Inferior parietal cortex (tissue), 1 donor: ENCODE measurements at regions not wholly inside any gene's neighbourhood (a gene's known extent, or its start where the extent isn't known, plus 50 kb on each side); places are given as distances from the start of the nearest gene placed in this dataset.
"Not testable (repeated sequence)": the region's sequence is repeated elsewhere in the genome, so short reads cannot be mapped to it uniquely, and the experiment has no call there.

Source experiments
- DNase-seq: peaks from one replicate; pipeline ENCODE4 v3.0.0-alpha.2; 2016; ENCODE audit errors: extremely low spot score

GRCh38 chr5:25453500-25453899 lies 808.7 kb upstream of the CDH10 start:
- DNase-seq, result no peak

- DNase-seq, result no peak
Observed at GRCh38 chr5:25451294-25451693, 806.5 kb upstream of the CDH10 start.

- DNase-seq, result no peak
Observed at GRCh38 chr5:25448646-25449045, 803.9 kb upstream of the CDH10 start.

GRCh38 chr5:25448190-25448621 lies 803.4 kb upstream of the CDH10 start:
- DNase-seq, result no peak

- DNase-seq, result not testable (repeated sequence)
Observed at GRCh38 chr5:25446061-25446420, 801.3 kb upstream of the CDH10 start.

- DNase-seq, result not testable (repeated sequence)
Observed at GRCh38 chr5:25445381-25446060, 800.7 kb upstream of the CDH10 start.

- DNase-seq, result no peak
Observed at GRCh38 chr5:25444697-25445096, 799.9 kb upstream of the CDH10 start.

GRCh38 chr5:25441810-25442209 lies 797.0 kb upstream of the CDH10 start:
- no peak for DNase-seq

- DNase-seq, result no peak
Observed at GRCh38 chr5:25439025-25439424, 794.2 kb upstream of the CDH10 start.

- DNase-seq, result not testable (repeated sequence)
Observed at GRCh38 chr5:25438375-25438774, 793.6 kb upstream of the CDH10 start.

GRCh38 chr5:25436452-25436851 lies 791.7 kb upstream of the CDH10 start:
- no peak for DNase-seq

- DNase-seq, result no peak
Observed at GRCh38 chr5:25435882-25436281, 791.1 kb upstream of the CDH10 start.

GRCh38 chr5:25427240-25427639 lies 782.5 kb upstream of the CDH10 start:
- no peak for DNase-seq

GRCh38 chr5:25423271-25423670 lies 778.5 kb upstream of the CDH10 start:
- DNase-seq, result no peak

- no peak for DNase-seq
Observed at GRCh38 chr5:25419684-25420083, 774.9 kb upstream of the CDH10 start.

GRCh38 chr5:25418978-25419377 lies 774.2 kb upstream of the CDH10 start:
- DNase-seq, result no peak

- DNase-seq, result no peak
Observed at GRCh38 chr5:25418319-25418859, 773.6 kb upstream of the CDH10 start.

- DNase-seq, result no peak
Observed at GRCh38 chr5:25416960-25417359, 772.2 kb upstream of the CDH10 start.

GRCh38 chr5:25415970-25416369 lies 771.2 kb upstream of the CDH10 start:
- no peak for DNase-seq

GRCh38 chr5:25414742-25415141 lies 770.0 kb upstream of the CDH10 start:
- no peak for DNase-seq

- no peak for DNase-seq
Observed at GRCh38 chr5:25412116-25412661, 767.4 kb upstream of the CDH10 start.

- DNase-seq, result not testable (repeated sequence)
Observed at GRCh38 chr5:25407365-25407764, 762.6 kb upstream of the CDH10 start.

GRCh38 chr5:25405850-25406249 lies 761.1 kb upstream of the CDH10 start:
- DNase-seq, result no peak
